Renal cortex interstitium (tissue), 11 donors: ENCODE measurements at regions not wholly inside any gene's neighbourhood (a gene's known extent, or its start where the extent isn't known, plus 50 kb on each side); places are given as distances from the start of the nearest gene placed in this dataset.

Experiments
- DNase-seq, 11 donors: peaks; one replicate each; pipeline ENCODE4 v3.0.0-alpha.2; 2013; ENCODE audit warnings: low read depth in 9 of 11, low spot score in 4 of 11; ENCODE audit errors: extremely low read depth in 1 of 11

DNA sequence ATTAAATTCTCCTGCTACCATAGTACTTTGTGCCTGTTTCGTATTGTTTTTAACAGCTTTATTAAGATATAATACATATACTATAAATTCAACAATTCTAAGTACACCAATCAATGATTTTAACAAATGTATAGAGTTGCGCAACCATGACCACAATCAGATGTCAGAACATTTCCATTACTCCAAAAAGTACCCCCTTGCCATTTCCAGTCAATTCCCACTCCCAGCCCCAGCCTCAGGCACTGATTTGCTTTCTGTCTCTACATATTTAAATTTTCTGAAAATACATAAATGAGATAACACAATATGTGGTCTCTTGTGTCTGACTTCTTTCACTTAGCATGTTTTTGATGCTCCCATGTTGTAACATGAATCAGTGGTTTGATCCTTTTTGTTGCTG is 193.9 kb downstream of the FIGN start:
- DNase-seq, result no peak

DNA sequence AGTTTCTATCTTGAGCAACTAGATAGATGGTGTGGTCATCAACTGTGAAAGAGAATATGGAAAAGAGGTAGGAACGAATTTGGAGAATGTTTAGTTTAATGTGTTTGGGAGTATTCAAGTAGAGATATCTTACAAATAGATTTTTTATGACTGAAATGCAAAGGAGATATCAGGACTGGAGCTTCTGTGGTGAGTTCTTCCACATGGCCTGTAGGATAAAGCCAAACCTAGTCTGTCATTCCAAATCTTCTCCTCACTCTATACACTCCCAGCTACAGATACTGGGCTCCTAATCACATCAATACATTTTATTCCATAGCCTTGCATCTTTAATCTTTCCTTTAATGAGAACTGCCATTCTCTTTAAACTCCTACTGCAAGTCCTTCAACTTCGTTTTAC is 194.3 kb downstream of the FIGN start:
- no peak for DNase-seq

DNA sequence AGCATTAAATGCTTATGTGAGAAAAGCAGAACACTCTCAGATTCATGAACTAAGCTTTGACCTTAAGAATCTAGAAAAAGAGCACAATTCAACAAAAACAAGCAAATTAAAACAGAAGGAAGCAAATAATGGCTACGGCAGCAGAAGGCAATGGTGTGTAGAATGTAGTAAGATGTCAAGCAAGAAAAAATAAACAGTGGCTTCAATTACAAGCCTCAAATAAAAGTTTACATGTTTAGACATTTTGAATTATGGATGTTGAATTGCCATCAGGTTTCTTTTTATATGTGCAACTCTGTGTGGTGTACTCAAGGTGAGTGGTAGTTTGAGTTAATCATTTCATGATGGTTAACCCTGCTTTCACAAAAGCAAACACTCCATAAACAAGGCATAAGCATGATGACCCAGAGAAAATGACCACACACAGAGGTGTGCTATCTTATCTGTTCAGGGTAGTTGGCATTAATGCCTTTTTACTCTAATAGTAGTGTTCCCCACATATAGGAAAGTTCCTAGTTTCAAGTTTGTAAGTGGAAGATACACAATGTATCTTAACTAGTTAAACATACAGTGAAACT is 207.1 kb downstream of the FIGN start:
- no peak for DNase-seq

DNA sequence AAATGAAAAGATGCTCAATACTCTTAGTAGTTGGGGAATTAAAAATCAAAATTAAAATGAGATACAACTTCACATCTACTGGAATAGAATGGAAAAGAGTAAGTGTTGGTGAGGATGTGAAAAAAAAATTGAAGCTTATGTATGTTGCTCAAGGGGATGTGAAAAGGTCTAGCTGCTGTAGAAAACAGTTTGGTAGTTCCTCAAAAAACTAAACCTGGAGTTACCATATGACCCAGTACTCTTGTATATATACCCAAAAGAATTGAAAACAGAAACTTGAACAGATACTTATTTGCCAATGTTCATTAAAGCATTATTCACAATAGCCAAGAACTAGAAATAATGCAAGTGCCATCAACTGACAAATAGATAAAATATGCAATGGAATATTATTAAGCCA is 208.4 kb downstream of the FIGN start:
- DNase-seq, result no peak

DNA sequence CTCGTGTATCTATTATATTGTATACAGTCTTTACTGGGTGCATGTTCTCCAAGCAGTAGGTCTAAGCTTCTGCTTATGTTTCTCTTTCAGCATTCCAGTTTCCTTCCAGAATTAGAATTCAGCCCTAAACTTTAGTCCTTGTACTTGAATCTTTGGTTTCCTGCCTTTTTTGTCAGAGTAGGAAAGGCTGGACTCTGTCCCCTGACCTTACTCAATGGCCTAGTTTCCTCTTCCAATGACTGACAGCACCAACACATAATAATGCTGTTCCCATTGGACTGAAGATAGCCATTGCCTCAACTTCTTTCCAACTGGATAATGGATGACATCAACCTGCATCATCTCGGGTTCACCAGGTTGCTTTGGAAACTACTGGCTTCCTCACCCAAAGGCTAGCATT is 217.0 kb downstream of the FIGN start:
- DNase-seq, result no peak

DNA sequence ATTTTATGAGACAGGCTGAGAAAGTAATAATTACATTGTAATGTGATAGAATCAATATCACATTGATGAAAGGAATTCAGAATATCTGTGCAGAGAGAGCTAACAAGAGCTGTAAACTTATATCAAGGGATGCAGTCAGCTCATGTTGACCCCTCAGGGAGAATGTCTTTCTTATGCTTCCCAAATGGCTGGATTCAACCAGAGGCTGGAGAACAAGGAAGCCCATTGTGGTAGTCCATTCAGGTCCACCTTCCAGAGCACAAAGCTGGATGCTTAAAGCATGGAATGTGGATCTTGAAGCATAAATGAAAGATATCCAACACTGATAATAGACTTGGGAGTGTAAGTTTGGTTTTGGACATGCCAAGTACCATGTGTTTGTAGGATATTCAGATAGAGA is 220.0 kb downstream of the FIGN start:
- DNase-seq, result no peak

DNA sequence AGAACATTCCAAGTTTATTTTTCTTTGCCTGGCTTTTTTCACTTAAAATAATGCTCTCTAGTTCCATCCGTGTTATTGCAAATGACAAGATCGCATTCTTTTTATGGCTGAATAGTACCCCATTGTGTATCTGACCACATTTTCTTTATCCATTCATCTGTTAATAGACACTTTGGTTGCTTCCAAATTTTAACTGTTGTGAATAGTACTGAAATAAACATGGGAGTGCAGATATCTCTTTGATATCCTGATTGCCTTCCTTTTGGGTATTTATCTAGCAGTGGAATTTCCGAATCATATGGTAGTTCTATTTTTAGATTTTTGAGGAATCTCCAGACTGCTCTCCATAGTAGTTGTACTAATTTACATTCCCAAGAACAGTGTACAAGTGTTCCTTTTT is 230.5 kb downstream of the FIGN start:
- DNase-seq, result no peak

DNA sequence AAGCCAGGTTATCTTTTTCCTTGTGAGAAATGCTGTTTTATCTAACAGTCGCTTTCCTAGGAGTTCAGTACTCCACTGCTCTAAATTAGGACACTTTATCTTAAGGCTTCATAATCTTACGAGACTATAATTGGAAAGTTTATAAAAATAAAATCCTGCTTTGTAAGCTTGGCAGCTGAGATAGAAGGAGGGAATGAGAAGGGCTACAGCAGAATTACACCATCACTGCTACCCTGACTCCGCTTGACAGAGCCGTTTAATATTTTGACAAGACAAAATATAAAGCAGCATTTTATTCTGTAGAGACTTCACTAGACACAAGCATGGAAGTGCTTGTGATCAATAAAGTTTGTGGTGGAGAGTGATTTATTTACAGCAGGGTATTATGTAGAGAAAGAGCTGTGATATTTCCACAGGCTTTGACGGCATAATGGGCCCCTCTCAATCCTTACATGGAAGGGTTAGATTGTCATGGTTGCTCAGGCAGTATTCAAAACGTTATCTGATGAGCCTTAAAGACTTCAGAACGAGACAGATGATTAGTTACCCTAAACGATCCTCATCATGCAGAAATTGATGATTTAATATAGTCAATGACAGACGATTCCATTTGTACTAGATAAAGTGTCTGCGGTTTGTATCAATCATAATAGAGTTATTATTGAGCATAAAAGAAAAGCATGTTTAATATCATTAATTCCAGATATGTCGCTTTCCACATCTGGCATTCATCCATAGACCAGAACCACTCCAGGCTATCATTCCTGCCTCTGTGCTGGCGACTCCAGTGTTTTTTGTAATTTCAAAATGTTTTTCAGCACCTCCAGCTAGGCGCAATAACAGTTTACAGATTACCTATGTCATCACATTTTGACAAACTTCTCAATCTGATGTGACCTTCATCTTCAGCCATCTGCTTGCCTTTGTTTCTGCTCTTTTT is 242.2 kb downstream of the FIGN start:
- no peak for DNase-seq

DNA sequence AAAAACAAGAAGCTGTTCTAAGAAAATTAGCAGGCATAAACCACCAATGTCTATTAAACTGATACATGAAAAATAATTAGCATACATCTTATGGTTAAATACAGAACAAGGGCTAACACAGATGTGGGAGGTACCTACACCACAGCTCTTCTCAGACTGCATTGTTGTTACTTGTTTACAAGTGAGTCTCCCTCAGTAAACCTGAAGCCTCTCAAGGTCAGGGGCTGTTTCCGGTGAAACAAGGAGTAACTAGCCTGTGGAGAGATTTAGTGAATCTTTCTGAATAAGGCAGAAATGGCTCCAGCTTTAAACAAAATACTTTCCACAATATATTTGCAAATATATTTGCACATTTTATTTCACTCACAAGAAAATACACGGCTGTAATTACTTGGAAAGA is 244.0 kb downstream of the FIGN start:
- DNase-seq, result no peak

DNA sequence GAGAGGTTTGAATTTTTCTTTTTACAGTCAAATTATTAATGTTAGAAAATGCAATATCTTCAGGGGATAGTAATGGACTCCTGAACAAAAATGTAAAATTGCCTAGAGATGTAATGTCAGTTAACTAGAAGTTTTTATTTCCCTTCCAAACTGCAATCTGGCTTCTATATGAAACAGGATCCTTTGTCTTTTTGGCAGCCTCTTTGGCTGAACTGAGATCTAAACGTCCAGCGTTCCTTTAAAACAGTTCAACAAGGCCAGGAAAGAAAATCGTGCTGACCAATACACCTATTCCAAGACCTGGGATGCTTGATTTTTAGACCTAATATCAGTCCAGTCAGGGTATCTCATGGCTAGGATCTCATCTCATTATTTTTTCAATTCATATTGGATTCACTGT is 245.5 kb downstream of the FIGN start:
- no peak for DNase-seq

DNA sequence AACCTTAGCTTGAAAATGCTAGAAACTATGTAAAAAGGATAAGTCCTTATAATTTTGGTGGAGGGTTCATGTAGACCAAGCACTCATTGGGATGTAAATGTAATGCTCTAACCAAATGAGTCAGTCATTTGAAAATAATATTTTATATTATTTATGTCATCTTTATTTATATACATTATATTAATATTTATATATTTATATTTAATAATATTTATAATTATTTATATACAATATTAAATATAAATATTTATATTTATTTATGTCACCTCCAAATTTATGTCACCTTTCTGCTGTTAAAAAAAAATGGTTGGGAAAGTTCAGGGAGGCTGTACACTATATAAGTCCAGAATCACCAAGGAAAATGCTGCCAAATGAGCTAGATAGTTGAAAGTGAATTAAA is 254.3 kb downstream of the FIGN start:
- DNase-seq, result no peak

DNA sequence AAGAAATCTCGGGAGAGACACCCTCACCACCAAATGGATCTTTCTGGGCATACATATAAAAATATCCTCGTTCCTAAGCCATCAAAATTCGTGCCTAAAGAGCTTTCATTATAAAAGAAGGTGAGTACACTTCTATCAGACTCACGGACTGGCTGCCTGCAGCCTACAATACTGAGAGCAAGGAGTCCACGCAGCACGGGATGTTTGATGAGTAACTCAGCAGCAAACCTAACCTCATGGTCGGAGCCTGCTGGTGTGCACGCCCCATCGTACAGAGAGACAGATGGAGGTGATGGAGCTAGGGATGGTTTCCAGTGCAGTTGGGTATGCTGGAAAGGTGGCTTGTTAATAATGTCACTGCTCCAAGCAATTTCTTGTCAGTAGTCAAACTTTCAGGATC is 256.2 kb downstream of the FIGN start:
- DNase-seq, result no peak

DNA sequence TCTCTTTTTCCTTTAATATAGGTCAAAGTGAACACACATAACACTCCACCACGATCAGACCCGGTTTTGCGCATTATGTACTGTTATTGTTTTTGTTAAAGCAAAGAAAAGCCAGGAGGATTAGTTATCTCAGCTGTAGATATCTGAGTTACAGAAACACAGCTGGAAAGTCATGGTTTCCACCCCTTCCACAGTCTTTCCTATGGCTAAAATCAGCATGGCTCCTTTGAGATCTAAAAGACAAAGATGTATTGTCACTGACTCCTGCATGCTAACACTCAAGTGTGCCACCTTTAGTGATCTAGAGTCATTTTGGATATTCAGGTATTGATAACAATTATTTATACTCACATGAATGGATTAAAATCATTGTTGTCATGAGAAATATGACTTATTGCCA is 260.0 kb downstream of the FIGN start:
- DNase-seq, result no peak

DNA sequence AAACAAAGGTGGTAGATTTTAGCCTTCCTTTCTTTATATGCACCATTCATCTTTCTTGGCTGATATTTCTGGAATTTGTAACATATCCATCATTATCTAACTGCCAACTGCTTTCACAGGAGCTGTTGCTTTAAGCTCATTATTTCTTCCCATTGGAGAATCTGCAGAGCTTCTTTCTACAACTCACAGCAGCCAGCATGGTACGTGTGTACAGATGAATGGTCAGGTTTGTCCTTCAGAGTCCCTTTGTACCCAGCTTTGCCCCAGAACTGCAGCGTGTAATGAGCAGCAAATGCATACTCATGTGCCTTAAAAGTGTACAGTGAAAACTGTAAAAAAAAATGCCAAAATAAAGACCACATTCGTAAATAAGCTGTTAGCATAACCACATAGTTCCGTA is 260.9 kb downstream of the FIGN start:
- DNase-seq, result no peak

DNA sequence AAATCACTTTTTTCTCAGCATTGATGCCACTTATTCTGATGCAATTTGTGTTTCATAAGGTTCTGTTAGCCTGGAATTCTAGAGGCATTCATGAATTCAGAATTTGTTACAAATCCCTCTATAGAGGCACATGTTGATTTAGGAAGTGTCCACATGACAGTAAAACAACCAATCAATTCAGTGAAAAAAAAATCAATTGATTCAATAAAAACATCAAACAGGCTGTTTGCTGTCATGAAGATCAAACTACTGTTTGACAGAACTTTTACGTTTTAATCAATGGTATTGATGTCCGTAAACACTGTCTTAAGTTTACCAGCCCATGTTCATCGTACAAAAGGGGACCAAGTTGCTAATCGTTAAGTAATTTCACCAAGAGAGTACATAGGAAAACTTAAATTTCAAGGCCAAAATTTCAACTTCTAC is 261.5 kb downstream of the FIGN start:
- no peak for DNase-seq

DNA sequence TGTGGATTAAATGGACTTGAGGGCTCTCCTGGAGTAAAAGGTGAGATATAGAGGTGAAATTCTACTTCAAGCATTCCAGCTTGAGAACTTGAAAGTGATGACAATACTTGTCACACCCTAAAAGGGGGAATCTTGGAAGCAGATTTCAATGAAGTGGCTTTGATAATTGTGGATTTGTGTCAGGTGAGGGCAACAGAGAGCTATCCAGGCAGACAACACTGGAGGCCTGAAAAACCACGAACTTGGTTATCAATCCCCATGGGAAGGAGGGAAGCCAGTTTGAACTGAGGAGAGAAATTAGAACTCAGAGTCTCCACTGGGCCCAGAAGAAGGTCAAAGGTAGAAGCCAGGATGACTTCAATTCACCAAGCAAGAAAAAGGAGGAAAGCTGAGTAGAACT is 263.9 kb downstream of the FIGN start:
- no peak for DNase-seq

DNA sequence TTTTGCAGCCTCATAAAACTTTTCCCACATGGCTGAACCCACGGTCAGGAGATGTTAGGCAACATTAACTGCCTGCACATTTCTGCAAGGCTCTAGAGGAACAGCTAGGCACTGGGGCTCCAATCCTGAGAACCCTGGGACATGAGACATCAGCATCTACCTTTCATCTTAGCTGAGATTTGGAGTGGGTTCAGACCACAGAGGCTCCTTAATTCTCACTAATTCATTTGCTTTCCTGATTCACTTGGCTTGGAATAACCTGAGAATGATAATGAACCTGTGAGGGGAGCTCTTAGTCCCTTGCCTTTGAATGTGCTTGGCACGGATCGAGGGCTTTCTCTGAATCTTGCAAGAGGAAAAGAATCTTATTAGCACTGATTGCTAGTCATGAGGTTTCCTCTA is 266.2 kb downstream of the FIGN start:
- DNase-seq, result no peak

DNA sequence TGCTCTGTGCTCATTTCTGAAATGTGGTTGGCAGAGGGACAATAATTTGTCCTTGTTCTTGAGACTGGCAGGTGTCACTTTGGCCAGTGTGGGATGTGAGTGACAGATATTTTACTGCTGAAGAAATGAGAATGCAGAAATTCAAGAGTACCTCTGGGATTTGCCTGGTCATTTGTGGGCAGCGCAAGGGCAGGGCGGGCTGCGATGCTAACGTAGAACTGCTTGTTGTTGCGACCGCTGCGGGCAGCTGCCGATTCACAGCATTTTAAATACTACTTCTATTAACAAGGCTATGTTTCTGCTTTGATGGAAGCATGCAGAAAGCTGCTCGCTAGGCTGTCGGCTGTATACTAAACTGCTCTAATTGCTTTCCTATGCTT is 268.6 kb downstream of the FIGN start:
- DNase-seq, result no peak

DNA sequence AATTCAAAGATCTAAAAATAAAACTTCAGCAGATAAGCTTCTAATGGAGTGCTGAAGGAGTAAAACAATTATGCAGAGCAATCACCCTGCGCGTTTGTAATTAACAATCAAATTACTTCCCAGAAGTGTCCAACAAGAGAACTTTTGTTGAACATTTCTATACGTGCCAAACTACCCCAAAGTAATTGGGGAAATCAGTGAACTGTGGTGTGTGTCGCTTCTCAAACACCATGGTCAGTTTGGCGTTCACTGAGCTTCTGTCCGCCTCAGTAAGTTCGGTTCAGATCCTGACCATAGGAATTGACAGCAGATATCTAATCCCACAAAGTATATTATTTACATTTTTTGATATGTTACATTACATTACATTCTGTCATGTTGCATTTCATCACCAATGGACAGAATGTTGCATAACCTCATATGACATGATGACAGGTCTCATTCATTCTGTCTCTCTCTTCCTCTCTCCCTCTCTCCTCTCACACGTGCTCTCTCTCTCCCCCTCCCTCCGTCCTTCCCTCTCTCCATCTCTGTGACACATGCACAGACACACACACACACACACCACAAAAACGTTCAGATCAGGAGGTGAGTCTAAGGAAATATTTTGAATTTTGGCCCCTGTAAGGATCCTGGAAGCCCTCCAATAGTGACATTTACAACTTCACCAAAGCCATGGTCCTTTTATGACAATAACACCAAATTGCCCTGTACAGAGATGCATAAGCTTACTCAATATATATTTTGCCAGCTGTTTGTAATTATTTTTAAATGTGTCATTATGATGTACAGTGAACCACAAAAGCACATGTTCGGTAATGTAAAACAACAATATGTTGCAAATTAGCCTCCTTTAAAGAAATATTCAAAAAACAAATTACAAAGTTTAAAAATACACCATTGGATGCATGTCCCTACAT is 269.2 kb downstream of the FIGN start:
- DNase-seq, result no peak

DNA sequence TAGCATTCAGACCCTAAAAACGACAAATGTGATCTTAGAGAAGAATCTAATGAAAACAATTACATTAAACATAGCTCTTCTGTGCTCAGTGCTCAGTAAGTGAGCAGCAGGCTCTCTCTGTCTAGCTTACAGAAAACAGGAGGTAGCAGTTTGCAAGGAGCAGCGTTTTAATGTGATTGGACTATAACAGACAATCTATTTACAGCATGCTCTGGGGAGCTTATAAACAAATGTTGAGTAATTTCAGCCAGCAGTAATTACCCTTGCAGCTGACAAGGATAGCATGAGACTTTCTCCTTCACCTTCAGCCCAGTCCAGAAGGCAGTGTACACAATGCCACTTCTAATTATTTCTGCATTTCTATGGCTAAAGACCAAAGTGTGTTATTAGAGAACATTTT is 270.4 kb downstream of the FIGN start:
- no peak for DNase-seq
